PC-3 (cell line): ENCODE measurements at regions not wholly inside any gene's neighbourhood (a gene's known extent, or its start where the extent isn't known, plus 50 kb on each side); places are given as distances from the start of the nearest gene placed in this dataset.

ENCODE experiments used
- ATAC-seq: fragments of 200-7000 bp; cut with Tn5 transposase; 2 replicates; pipeline ENCODE4 v1.9.1; 2020; ENCODE audit warnings: mild to moderate bottlenecking, moderate library complexity
- BruUV-seq: library from RNA; stranded (reverse); fragments of 400-500 nt; replicated peaks from 2 replicates; lab custom pipeline; 2021; lab: Mats Ljungman, UMichigan
- CTCF ChIA-PET: fragments of 300-600 bp; sonication (Branson Sonifier 250); formaldehyde crosslinking; loops from one replicate; lab custom pipeline; 2022; ENCODE audit warnings: antibody characterized with exemption; lab: Charles Lee
- POLR2A ChIA-PET: fragments of 300-600 bp; sonication (Branson Sonifier 250); formaldehyde crosslinking; loops from one replicate; lab custom pipeline; 2022; ENCODE audit warnings: antibody characterized with exemption; ENCODE audit not compliant: unreplicated experiment; lab: Charles Lee
- DNase-seq: peaks from one replicate; pipeline ENCODE4 v3.0.0-alpha.2; 2015
- H2AFZ ChIP-seq: fragments of 300-600 bp; sonication (generic); 2 replicates; pipeline ENCODE4 v1.6.0; 2016; ENCODE audit warnings: antibody characterized with exemption, low read length
- H3F3A ChIP-seq: fragments of 300-600 bp; sonication (generic); one replicate; pipeline ENCODE4 v1.6.0; 2017; ENCODE audit warnings: antibody characterized with exemption, low read length, control low read depth, mild to moderate bottlenecking; ENCODE audit not compliant: unreplicated experiment
- H3K27ac ChIP-seq: fragments of 300-600 bp; sonication (generic); 2 replicates; pipeline ENCODE4 v1.5.1; 2016; ENCODE audit warnings: mild to moderate bottlenecking, low read length
- H3K27me3 ChIP-seq: fragments of 300-600 bp; sonication (generic); 2 replicates; pipeline ENCODE4 v1.6.1; 2016; ENCODE audit warnings: low read length, mixed read lengths
- H3K36me3 ChIP-seq: fragments of 300-600 bp; sonication (generic); 2 replicates; pipeline ENCODE4 v1.6.1; 2016; ENCODE audit warnings: low read depth, mixed run types, low read length, mixed read lengths
- H3K4me1 ChIP-seq: fragments of 300-600 bp; sonication (generic); 2 replicates; pipeline ENCODE4 v1.5.1; 2016; ENCODE audit warnings: low read length; ENCODE audit not compliant: insufficient read depth
- H3K4me2 ChIP-seq: fragments of 300-600 bp; sonication (generic); 2 replicates; pipeline ENCODE4 v1.6.0; 2016; ENCODE audit warnings: low read length
- H3K4me3 ChIP-seq: fragments of 300-600 bp; sonication (generic); 2 replicates; pipeline ENCODE4 v1.5.1; 2016; ENCODE audit warnings: mild to moderate bottlenecking, low read length, mixed read lengths
- H3K79me2 ChIP-seq: fragments of 300-600 bp; sonication (generic); 2 replicates; pipeline ENCODE4 v1.6.1; 2017; ENCODE audit warnings: low read length, mixed read lengths
- H3K9ac ChIP-seq: fragments of 300-600 bp; sonication (generic); 2 replicates; pipeline ENCODE4 v1.6.0; 2016; ENCODE audit warnings: mild to moderate bottlenecking, low read length
- H3K9me2 ChIP-seq: fragments of 300-600 bp; sonication (generic); replicated peaks from 2 replicates; pipeline ENCODE4 v1.6.1; 2016; ENCODE audit warnings: mixed run types, low read length, mixed read lengths
- H3K9me3 ChIP-seq: fragments of 300-600 bp; sonication (generic); 2 replicates; pipeline ENCODE4 v1.6.1; 2016; ENCODE audit warnings: low read length, mixed read lengths
- H4K20me1 ChIP-seq: fragments of 300-600 bp; sonication (generic); 2 replicates; pipeline ENCODE4 v1.6.1; 2016; ENCODE audit warnings: low read length, mixed read lengths
- CTCF ChIP-seq: fragments of 300-600 bp; sonication (generic); conservative IDR thresholded peaks from 2 replicates; pipeline ENCODE4 v1.5.1; 2017; ENCODE audit warnings: antibody characterized with exemption, low read depth, mild to moderate bottlenecking, low read length
- EZH2 ChIP-seq: fragments of 300-600 bp; sonication (generic); IDR thresholded peaks from one replicate; pipeline ENCODE4 v1.6.1; 2017; ENCODE audit warnings: antibody characterized with exemption, mild to moderate bottlenecking, low read length; ENCODE audit not compliant: unreplicated experiment
- EZH2phosphoT487 ChIP-seq: fragments of 300-600 bp; sonication (generic); IDR thresholded peaks from 2 replicates; pipeline ENCODE4 v1.6.1; 2018; ENCODE audit warnings: mild to moderate bottlenecking, antibody characterized with exemption, low read length, borderline replicate concordance
- intact Hi-C: fragments of 100-400 bp; cut with micrococcal nuclease; formaldehyde crosslinking; loops from 2 replicates; pipeline ENCODE4 v1.9.0; 2023

GRCh38 chr15:66859688-66860253 lies 157.7 kb downstream of the SMAD6 start:
- no peak for TF ChIP-seq EZH2phosphoT487
- H3K9ac ChIP-seq = no peak overlapping the region
- H3K79me2 ChIP-seq = no peaks in the 10 kb centered on the region
- DNase-seq = no peak
- no peaks in the 10 kb centered on the region for H4K20me1 ChIP-seq
- no peak overlapping the region for H2AFZ ChIP-seq
- intact Hi-C loops = no loop called here
- no peak overlapping the region for H3K4me2 ChIP-seq
- H3K27me3 ChIP-seq = no peaks in the 10 kb centered on the region
- H3K4me3 ChIP-seq = no peak overlapping the region
- H3F3A ChIP-seq = no peaks in the 10 kb centered on the region
- no peaks in the 10 kb centered on the region for H3K36me3 ChIP-seq
- ChIA-PET CTCF (no interaction called here), POLR2A (no interaction called here)
- H3K9me3 ChIP-seq = no peaks in the 10 kb centered on the region
- H3K27ac ChIP-seq = no peak overlapping the region
- no peaks in the 10 kb centered on the region for H3K9me2 ChIP-seq
- BruUV-seq = no TSS peak
- peaks cover 18% of the 10 kb centered on the region for H3K4me1 ChIP-seq
- ATAC-seq = no peak

GRCh38 chr15:66860844-66861243 lies 158.8 kb downstream of the SMAD6 start:
- Histone ChIP-seq H3K9me3 (no peaks in the 10 kb centered on the region), H3F3A (no peaks in the 10 kb centered on the region), H3K9me2 (no peaks in the 10 kb centered on the region), H3K9ac (no peak overlapping the region), H3K4me1 (peaks cover 18% of the 10 kb centered on the region), H3K4me2 (no peak overlapping the region), H3K27me3 (no peaks in the 10 kb centered on the region), H2AFZ (no peak overlapping the region), H4K20me1 (no peaks in the 10 kb centered on the region), H3K4me3 (no peak overlapping the region), H3K79me2 (no peaks in the 10 kb centered on the region), H3K36me3 (no peaks in the 10 kb centered on the region), H3K27ac (no peak overlapping the region)
- ChIA-PET POLR2A (no interaction called here), CTCF (interaction anchor here (1.1 kb wide), 1 partner anchor 23 kb away, joined by 3 read pairs; no protein-coding TSS in a partner anchor)
- TF ChIP-seq CTCF (no peak), EZH2 (no peak), EZH2phosphoT487 (no peak)
- ATAC-seq (no peak), DNase-seq (no peak)
- intact Hi-C loops = no loop called here
- no TSS peak for BruUV-seq

- DNase-seq = peak; percentile 17
- H3K9ac ChIP-seq = no peak overlapping the region
- intact Hi-C loops = loop anchor here (2.0 kb wide), 1 partner anchor 20 kb away; no protein-coding TSS in a partner anchor
Measured at GRCh38 chr15:66862111-66862939, 160.3 kb downstream of the SMAD6 start.

More at GRCh38 chr15:66862111-66862939, 160.3 kb downstream of the SMAD6 start:
- H3K9me3 ChIP-seq = no peaks in the 10 kb centered on the region
- H4K20me1 ChIP-seq = no peaks in the 10 kb centered on the region
- H3K9me2 ChIP-seq = no peaks in the 10 kb centered on the region
- no peaks in the 10 kb centered on the region for H3F3A ChIP-seq
- no peaks in the 10 kb centered on the region for H3K27me3 ChIP-seq
- TF ChIP-seq EZH2 (no peak), EZH2phosphoT487 (no peak)
- no peaks in the 10 kb centered on the region for H3K79me2 ChIP-seq
- H3K4me3 ChIP-seq = no peak overlapping the region
- CTCF ChIA-PET = interaction anchor here (1.1 to 1.5 kb wide), 2 partner anchors 11 to 21 kb away, joined by 3 to 12 read pairs; no protein-coding TSS in a partner anchor
- no peak overlapping the region for H3K27ac ChIP-seq
- no TSS peak for BruUV-seq
- no peaks in the 10 kb centered on the region for H3K36me3 ChIP-seq
- no peak overlapping the region for H3K4me2 ChIP-seq
- POLR2A ChIA-PET = no interaction called here
- 0 out of 2 replicates have a peak overlapping the region, but pooled peaks have one; percentile 4 for H2AFZ ChIP-seq
- H3K4me1 ChIP-seq = peaks cover 18% of the 10 kb centered on the region
- peak; percentile 54; the same call in 1 of the 2 replicates for ATAC-seq
